Pancreas (tissue), 10 donors: ENCODE measurements at regions not wholly inside any gene's neighbourhood (a gene's known extent, or its start where the extent isn't known, plus 50 kb on each side); places are given as distances from the start of the nearest gene placed in this dataset.

ENCODE experiments used
- ATAC-seq, 4 donors: fragments of 200-7000 bp; cut with Tn5 transposase; one replicate each; pipeline versions ENCODE4 v1.8.0 to v1.9.1; 2020; ENCODE audit warnings: mild to moderate bottlenecking in 4 of 4, moderate library complexity in 4 of 4
- DNase-seq, 6 donors: peaks; one replicate each; pipeline ENCODE4 v3.0.0-alpha.2; 2020
- FAIRE-seq: peaks from 2 replicates; lab custom pipeline; 2012; peaks lifted over from hg19 to GRCh38; lab: Jason Lieb, UNC
- H3K27ac ChIP-seq, 4 donors: fragments of 200-600 bp; sonication (generic); 1 replicate in 3 of 4; 2 replicates in 1 of 4; pipeline versions ENCODE4 v1.5.0 to v1.8.0; 2020
- H3K27me3 ChIP-seq, 4 donors: fragments of 200-600 bp; one replicate each; pipeline ENCODE4 v1.8.0; 2021
- H3K36me3 ChIP-seq, 3 donors: fragments of 200-600 bp; sonication (generic) in 1 of 3; one replicate each; pipeline versions ENCODE4 v1.5.0 to v1.8.0; 2020 to 2021
- H3K4me1 ChIP-seq, 3 donors: fragments of 200-600 bp; one replicate each; pipeline ENCODE4 v1.8.0; 2021
- H3K4me3 ChIP-seq, 4 donors: fragments of 200-600 bp; sonication (generic) in 2 of 4; one replicate each; pipeline versions ENCODE4 v1.5.0 to v1.8.0; 2020 to 2021
- H3K9me3 ChIP-seq, 4 donors: fragments of 200-600 bp; one replicate each; pipeline ENCODE4 v1.8.0; 2021
- WGBS, 2 donors: extraction: QIAGEN DNeasy Blood & Tissue Kit; methylation state at CpG; one replicate each; pipeline ENCODE4 v1.1.7; 2013; 5-methylcytosine and 5-hydroxymethylcytosine counted together
- intact Hi-C, 3 donors: fragments of 100-400 bp; cut with DNase I; formaldehyde crosslinking; loops; one replicate each; pipeline versions ENCODE4 v1.11.1 to v1.14.2; 2022
- TF ChIP-seq, protein P1 (sequence below), 4 donors: fragments of 200-600 bp; sonication (generic) in 3 of 4; IDR thresholded peaks; one replicate each; pipeline versions ENCODE4 v1.5.0 to v1.8.0; 2021; ENCODE audit warnings: antibody characterized with exemption in 4 of 4
- donor health status: healthy with polysubstance abuse.
- donor health status: DM: no; HTN: no; CAD: no; lungs with moderate emphysema.
- donor health status: DM: no; HTN: no; CAD: no.
- donor health status: control.
- donor health status: control.
- donor health status: Bipolar disorder and iron deficiency.
- donor health status: DM: yes; HTN: yes; CAD: no.
- donor health status: DM: no; HTN: no; CAD: no.
- donor health status: DM: no; HTN: no; CAD: no.
- donor health status: DM: yes; HTN: yes; CAD: no.

DNA sequence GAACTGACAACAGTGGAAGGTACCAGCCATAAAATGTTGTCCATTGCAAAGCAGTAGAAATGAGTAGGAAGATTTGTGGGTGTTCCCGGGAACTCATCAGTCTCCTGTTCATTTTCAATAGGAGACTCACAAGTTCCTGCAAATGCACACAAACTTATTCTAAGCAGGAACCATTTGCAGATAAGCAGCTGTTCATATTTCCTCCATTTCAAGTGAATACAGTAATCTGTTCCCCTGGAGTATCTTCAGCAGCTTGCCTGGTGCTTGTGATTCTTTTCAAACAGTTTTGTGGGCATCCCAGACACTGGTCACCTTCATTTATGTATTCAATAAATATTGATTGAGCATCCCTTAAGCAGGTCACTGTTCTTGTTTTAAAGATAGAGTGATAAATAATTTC lies 1315.5 kb upstream of the C9orf72 start:
- Histone ChIP-seq H3K9me3 (no peaks in the 10 kb centered on the region), H3K4me3 (no peak overlapping the region), H3K4me1 (no peaks in the 10 kb centered on the region), H3K27ac (no peak overlapping the region), H3K36me3 (no peaks in the 10 kb centered on the region), H3K27me3 (no peaks in the 10 kb centered on the region)
- DNase-seq (no peak), ATAC-seq (no peak), FAIRE-seq (no peak)
- WGBS, 2 donors = 57 to 69% methylated on average over 1 of the region's 1 CpG
- intact Hi-C loops = no loop called here
- TF ChIP-seq, protein P1, sequence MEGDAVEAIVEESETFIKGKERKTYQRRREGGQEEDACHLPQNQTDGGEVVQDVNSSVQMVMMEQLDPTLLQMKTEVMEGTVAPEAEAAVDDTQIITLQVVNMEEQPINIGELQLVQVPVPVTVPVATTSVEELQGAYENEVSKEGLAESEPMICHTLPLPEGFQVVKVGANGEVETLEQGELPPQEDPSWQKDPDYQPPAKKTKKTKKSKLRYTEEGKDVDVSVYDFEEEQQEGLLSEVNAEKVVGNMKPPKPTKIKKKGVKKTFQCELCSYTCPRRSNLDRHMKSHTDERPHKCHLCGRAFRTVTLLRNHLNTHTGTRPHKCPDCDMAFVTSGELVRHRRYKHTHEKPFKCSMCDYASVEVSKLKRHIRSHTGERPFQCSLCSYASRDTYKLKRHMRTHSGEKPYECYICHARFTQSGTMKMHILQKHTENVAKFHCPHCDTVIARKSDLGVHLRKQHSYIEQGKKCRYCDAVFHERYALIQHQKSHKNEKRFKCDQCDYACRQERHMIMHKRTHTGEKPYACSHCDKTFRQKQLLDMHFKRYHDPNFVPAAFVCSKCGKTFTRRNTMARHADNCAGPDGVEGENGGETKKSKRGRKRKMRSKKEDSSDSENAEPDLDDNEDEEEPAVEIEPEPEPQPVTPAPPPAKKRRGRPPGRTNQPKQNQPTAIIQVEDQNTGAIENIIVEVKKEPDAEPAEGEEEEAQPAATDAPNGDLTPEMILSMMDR (IDR thresholded peaks at IDR 0.05) = no peak

DNA sequence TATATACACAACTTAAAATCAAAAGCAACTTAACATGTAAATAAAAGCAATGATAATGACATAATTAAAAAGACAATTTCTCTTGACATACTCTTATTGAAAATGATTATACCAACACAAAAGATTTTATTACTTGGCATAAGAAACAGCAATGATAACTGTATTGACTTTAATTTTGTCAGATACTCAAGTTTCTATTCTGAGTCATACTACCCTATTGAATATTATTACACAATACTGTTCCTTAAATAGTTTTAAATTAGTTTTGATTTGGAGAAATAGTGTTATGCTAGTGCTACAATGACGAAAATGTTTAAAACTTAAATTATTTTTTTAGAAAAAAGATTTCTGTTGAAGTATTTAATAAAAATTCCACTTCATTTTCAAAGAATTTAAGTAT lies 1319.3 kb upstream of the C9orf72 start:
- FAIRE-seq = no peak
- TF ChIP-seq, protein P1 (IDR thresholded peaks at IDR 0.05) = no peak
- H3K9me3 ChIP-seq = no peaks in the 10 kb centered on the region
- no peak overlapping the region for H3K27ac ChIP-seq
- DNase-seq = no peak
- ATAC-seq = no peak
- no peaks in the 10 kb centered on the region for H3K4me1 ChIP-seq
- no peaks in the 10 kb centered on the region for H3K27me3 ChIP-seq
- WGBS, 2 donors = 42 to 52% methylated on average over 1 of the region's 1 CpG
- intact Hi-C loops = no loop called here
- no peaks in the 10 kb centered on the region for H3K36me3 ChIP-seq
- no peak overlapping the region for H3K4me3 ChIP-seq

DNA sequence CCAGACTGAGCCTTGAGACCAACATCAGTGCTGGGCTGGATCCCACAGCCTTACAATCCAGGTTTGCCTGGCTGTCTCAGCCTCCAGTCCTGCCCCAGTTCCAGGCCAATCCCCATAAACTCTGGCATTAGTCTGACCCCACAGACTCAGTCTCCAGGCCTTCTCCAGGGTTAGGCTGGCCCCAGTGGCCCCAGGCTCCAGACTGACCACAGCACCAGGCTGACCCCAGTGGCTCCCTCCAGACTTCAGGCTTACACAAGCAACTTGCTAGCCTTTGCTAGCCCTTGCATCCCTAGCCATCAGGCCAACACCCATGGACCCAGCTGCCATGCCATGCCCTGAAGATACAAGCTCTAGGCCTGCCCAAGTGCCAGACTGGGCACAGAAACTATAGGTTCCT lies 1326.0 kb upstream of the C9orf72 start:
- no peaks in the 10 kb centered on the region for H3K9me3 ChIP-seq
- H3K27me3 ChIP-seq = no peaks in the 10 kb centered on the region
- intact Hi-C loops = no loop called here
- no peak overlapping the region for H3K4me3 ChIP-seq
- ATAC-seq = no peak
- no peaks in the 10 kb centered on the region for H3K36me3 ChIP-seq
- DNase-seq = peak in 2 of 6 donors; percentile 17 to 41
- no peak overlapping the region for H3K27ac ChIP-seq
- TF ChIP-seq, protein P1 (IDR thresholded peaks at IDR 0.05) = no peak
- H3K4me1 ChIP-seq = no peaks in the 10 kb centered on the region
- no peak for FAIRE-seq

DNA sequence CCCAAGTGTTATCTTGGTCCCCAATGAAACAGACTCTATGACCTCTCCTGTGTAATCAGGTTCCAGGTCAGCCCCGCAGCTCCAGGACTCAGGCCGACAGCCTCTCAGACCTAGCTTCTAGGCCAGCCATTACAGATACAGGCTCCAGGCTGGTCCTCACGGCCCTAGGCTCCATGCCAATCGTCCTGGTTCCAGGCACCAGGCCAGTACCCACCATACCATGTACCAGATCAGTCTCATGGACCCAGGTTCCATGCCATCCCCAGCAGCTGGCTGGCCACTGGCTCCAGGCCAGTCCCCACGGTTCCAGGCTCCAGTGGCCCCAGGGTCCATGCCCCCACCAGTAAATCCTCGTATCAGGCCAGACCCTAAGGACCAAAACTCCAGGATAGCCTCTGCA lies 1326.6 kb upstream of the C9orf72 start:
- peak in 3 of 6 donors; percentile 26 to 66 (median 43) for DNase-seq
- H3K36me3 ChIP-seq = no peaks in the 10 kb centered on the region
- no peaks in the 10 kb centered on the region for H3K4me1 ChIP-seq
- no peak overlapping the region for H3K27ac ChIP-seq
- ATAC-seq = no peak
- TF ChIP-seq, protein P1 (IDR thresholded peaks at IDR 0.05) = no peak
- FAIRE-seq = no peak
- no peak overlapping the region for H3K4me3 ChIP-seq
- intact Hi-C loops = no loop called here
- no peaks in the 10 kb centered on the region for H3K27me3 ChIP-seq
- WGBS, 2 donors = 47 to 55% methylated on average over 6 of the region's 6 CpGs
- H3K9me3 ChIP-seq = no peaks in the 10 kb centered on the region

DNA sequence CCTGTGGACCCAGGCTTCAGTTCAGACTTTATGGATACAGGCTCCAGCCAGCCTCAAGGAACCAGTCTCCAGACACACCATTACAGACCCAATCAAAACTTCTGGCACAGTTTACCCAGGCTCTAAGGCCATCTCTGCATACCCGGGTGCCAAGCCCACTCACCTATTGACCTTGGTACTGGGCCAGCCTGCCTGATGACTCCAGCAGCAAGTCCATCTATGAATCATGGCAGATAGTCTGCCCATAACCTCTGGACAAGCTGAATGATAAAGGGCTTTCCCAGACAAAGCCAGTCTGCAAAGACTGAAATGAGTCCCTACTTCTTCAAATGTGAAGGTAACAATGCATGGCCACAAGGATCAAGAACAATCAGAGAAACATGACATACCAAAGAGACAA lies 1327.1 kb upstream of the C9orf72 start:
- Histone ChIP-seq H3K9me3 (no peaks in the 10 kb centered on the region), H3K4me1 (no peaks in the 10 kb centered on the region), H3K36me3 (no peaks in the 10 kb centered on the region), H3K4me3 (no peak overlapping the region), H3K27ac (no peak overlapping the region), H3K27me3 (no peaks in the 10 kb centered on the region)
- FAIRE-seq = no peak
- ATAC-seq = no peak
- 0 to 58% methylated on average over 1 of the region's 1 CpG for WGBS, 2 donors
- TF ChIP-seq, protein P1 (IDR thresholded peaks at IDR 0.05) = no peak
- no peak for DNase-seq
- intact Hi-C loops = no loop called here
